Ishikawa (cell line): ENCODE measurements at regions not wholly inside any gene's neighbourhood (a gene's known extent, or its start where the extent isn't known, plus 50 kb on each side); places are given as distances from the start of the nearest gene placed in this dataset.

Experiments
- CEBPB ChIP-seq: IDR thresholded peaks from 2 replicates; pipeline ENCODE4 v1.6.1; 2012
- CREB1 ChIP-seq: IDR thresholded peaks from 2 replicates; pipeline ENCODE4 v1.6.1; 2012; ENCODE audit warnings: low read depth
- EGR1 ChIP-seq: IDR thresholded peaks from 2 replicates; pipeline ENCODE4 v1.6.1; 2012
- EP300 ChIP-seq: IDR thresholded peaks from 2 replicates; pipeline ENCODE4 v1.6.1; 2012; ENCODE audit warnings: borderline replicate concordance
- FOXM1 ChIP-seq: IDR thresholded peaks from 2 replicates; pipeline ENCODE4 v1.6.1; 2012; ENCODE audit warnings: low read depth, borderline replicate concordance
- NFIC ChIP-seq: IDR thresholded peaks from 2 replicates; pipeline ENCODE4 v1.6.1; 2012
- RAD21 ChIP-seq: IDR thresholded peaks from 2 replicates; pipeline ENCODE4 v1.6.1; 2012; ENCODE audit warnings: low read depth
- TAF1 ChIP-seq: IDR thresholded peaks from 2 replicates; pipeline ENCODE4 v1.6.1; 2012; ENCODE audit warnings: low read depth, mild to moderate bottlenecking
- TCF12 ChIP-seq: IDR thresholded peaks from 2 replicates; pipeline ENCODE4 v1.6.1; 2012; ENCODE audit warnings: low read depth
- TEAD4 ChIP-seq: IDR thresholded peaks from 2 replicates; pipeline ENCODE4 v1.6.1; 2012
- YY1 ChIP-seq: IDR thresholded peaks from 2 replicates; pipeline ENCODE4 v1.6.1; 2012; ENCODE audit warnings: low read depth
- ZBTB7A ChIP-seq: IDR thresholded peaks from 2 replicates; pipeline ENCODE4 v1.6.1; 2012; ENCODE audit warnings: low read depth
- TF ChIP-seq, protein P1 (sequence below): IDR thresholded peaks from 2 replicates; pipeline ENCODE4 v1.6.1; 2012
- TF ChIP-seq, protein P2 (sequence below): IDR thresholded peaks from 2 replicates; pipeline ENCODE4 v1.6.1; 2012; ENCODE audit warnings: low read depth, mild to moderate bottlenecking
- TF ChIP-seq, protein P3 (sequence below): IDR thresholded peaks from 2 replicates; pipeline ENCODE4 v1.6.1; 2012

DNA sequence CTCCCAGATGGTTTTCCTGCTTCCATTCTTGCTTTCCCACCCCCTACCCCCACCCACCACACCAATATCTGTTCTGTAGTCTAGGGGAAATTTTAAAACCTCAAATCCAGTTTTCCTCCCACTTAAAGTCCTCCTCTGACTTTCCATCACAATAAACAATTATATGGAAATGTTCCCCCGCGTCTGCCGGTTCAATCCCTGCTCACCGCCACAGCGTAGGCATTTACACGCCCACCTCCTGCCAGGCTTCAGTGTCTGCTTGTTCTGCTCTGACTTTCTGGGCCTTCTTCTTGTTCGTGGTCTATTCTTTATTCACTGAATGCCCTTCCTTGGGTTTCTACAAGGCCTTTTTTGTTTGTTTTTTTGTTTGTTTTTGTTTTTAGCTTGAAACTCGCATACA is 633.0 kb upstream of the MKI67 start:
- no peak for TF ChIP-seq FOXM1
- no peak for TF ChIP-seq EP300
- no peak for TF ChIP-seq CEBPB
- TF ChIP-seq, protein P1, sequence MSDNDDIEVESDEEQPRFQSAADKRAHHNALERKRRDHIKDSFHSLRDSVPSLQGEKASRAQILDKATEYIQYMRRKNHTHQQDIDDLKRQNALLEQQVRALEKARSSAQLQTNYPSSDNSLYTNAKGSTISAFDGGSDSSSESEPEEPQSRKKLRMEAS = no peak
- TF ChIP-seq YY1 = no peak
- no peak for TF ChIP-seq TAF1

DNA sequence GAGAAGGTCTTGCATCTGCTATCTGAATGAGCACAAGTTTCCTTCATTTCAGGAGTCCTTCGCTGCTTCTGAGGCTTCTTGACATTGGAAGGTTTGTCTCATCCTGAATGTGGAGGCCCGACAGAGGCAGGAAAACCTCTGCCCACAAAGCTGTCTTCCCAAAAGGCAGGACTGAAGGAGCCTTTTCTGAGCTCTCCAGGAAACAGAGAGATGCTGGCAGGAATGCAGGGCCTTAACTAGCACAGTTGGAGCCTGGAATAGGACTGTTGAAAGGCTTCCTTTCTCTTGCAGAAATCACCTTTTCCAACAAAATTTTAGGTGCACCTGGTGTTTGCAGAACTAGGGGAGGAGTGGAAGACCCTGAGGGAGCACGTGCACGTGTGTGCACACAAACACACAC is 637.4 kb upstream of the MKI67 start:
- TF ChIP-seq EP300 (no peak), CREB1 (no peak), TCF12 (no peak)

DNA sequence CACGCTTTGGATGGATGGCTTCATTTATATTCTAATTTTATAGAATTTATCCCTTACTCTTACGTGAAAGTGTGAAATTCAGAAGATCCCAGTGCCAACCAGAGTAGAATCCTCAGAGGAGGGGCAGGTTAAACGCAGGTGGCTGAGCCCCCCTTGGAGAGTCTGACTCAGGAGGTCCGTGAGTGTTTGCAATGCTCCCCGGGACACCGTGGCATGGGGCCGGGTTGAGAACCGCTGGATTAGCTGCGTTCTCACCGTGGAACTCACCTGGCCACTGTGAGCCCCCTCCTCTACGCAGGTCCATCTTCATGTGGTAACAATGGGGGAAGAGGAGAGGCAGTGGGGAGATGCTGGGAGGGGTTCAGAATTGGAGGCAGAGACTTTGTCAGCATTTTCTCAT is 638.0 kb upstream of the MKI67 start:
- no peak for TF ChIP-seq YY1

DNA sequence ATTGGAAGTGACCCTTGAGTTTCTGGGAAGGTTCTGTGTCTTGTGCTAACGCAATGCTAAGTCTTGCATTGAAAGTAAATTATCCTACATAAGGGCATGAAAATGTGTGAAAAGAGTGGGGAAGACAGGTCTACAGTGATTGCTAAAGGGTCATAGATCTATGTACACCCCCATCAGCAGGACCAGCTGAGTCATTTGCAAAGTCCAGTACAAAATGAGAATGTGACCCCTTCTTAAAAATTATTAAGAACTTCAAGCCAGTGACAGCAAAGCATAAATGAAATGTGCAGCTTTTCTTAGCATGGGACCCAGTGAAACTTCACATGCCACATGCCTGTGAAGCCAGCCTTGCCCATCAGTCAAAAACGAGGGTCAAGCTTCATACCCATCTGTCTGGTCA is 640.7 kb upstream of the MKI67 start:
- TF ChIP-seq EGR1 (no peak), FOXM1 (no peak), YY1 (no peak), CREB1 (no peak), TCF12 (no peak), ZBTB7A (no peak), NFIC (no peak), RAD21 (no peak), TEAD4 (no peak), TAF1 (no peak), EP300 (no peak)
- TF ChIP-seq, protein P2, sequence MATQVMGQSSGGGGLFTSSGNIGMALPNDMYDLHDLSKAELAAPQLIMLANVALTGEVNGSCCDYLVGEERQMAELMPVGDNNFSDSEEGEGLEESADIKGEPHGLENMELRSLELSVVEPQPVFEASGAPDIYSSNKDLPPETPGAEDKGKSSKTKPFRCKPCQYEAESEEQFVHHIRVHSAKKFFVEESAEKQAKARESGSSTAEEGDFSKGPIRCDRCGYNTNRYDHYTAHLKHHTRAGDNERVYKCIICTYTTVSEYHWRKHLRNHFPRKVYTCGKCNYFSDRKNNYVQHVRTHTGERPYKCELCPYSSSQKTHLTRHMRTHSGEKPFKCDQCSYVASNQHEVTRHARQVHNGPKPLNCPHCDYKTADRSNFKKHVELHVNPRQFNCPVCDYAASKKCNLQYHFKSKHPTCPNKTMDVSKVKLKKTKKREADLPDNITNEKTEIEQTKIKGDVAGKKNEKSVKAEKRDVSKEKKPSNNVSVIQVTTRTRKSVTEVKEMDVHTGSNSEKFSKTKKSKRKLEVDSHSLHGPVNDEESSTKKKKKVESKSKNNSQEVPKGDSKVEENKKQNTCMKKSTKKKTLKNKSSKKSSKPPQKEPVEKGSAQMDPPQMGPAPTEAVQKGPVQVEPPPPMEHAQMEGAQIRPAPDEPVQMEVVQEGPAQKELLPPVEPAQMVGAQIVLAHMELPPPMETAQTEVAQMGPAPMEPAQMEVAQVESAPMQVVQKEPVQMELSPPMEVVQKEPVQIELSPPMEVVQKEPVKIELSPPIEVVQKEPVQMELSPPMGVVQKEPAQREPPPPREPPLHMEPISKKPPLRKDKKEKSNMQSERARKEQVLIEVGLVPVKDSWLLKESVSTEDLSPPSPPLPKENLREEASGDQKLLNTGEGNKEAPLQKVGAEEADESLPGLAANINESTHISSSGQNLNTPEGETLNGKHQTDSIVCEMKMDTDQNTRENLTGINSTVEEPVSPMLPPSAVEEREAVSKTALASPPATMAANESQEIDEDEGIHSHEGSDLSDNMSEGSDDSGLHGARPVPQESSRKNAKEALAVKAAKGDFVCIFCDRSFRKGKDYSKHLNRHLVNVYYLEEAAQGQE = no peak

DNA sequence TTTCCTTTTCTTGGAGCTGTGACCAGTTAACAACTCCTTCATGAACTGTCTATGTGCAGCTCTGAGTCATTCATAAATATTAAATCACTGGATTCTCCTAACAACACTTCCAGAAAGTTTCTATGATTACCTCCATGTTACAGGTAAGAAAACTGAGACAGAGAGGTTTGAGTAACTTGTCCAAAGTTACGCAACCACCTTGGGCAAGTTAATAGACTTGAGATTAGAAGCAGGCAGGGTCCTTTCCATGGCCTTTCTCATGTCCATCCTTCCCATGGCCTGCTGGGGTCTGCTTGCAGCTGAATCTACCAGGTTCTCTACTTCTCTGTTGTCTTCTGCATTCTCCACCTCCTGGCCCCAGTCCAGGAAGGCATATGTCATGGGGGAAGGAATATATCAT is 648.8 kb upstream of the MKI67 start:
- TF ChIP-seq ZBTB7A = no peak
- TF ChIP-seq YY1 = no peak
- TF ChIP-seq, protein P3, sequence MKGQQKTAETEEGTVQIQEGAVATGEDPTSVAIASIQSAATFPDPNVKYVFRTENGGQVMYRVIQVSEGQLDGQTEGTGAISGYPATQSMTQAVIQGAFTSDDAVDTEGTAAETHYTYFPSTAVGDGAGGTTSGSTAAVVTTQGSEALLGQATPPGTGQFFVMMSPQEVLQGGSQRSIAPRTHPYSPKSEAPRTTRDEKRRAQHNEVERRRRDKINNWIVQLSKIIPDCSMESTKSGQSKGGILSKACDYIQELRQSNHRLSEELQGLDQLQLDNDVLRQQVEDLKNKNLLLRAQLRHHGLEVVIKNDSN = no peak
- TF ChIP-seq EP300 = no peak
- TF ChIP-seq NFIC = no peak
- TF ChIP-seq, protein P2 = no peak
- no peak for TF ChIP-seq EGR1
- no peak for TF ChIP-seq TAF1
- TF ChIP-seq TCF12 = no peak
- no peak for TF ChIP-seq TEAD4
- TF ChIP-seq CREB1 = no peak
- TF ChIP-seq FOXM1 = no peak
- TF ChIP-seq, protein P1 = no peak
- TF ChIP-seq CEBPB = no peak
- no peak for TF ChIP-seq RAD21

DNA sequence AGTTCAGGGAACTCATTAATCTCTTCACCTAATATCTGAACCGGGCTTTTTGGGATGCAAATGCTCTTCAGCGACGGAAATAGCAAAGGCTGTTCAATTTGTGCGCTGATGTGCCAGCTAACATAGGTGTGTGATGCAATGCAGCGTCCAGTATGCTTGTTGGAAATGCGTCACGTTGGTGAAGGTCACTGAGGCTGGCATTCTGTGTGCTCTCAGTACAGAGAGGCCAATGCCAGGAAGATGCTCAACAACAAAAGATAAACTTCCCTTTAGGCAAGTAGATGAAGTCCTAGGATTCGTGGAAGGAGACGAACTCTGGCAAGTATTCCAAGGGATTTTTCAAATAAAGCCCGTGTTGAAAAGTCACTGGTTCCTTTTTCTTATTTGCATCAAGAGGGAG is 649.5 kb upstream of the MKI67 start:
- TF ChIP-seq YY1 (no peak), NFIC (no peak), FOXM1 (no peak), EP300 (no peak), ZBTB7A (no peak), TAF1 (no peak), RAD21 (no peak), TEAD4 (no peak)

DNA sequence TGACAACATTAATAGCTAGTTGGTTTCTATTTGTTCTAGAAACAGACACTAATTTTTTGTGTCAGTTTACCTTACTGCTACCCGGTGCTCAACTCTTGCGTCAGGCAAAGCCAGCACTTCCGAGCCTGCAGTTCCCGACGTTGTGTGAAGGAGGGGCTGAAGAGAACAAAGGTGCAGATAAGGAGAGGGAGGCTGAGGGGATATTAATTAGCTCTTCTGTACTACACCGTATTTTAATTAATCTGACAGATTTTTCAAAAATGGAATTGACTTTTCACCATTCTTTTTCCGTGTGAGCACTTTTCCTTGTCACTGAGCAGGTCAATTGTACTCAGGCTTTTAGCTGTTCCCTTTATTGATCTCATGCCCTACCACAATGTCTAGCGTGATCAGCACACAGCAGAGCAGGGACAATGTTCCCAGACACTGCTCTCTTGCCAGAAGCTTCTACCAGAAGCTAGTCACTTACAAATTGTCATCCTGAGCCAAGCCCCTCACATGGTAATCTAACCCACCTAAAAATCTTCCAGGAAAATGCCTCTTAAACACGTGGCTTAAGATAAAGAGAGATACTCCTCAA is 650.5 kb upstream of the MKI67 start:
- no peak for TF ChIP-seq RAD21
- no peak for TF ChIP-seq FOXM1

DNA sequence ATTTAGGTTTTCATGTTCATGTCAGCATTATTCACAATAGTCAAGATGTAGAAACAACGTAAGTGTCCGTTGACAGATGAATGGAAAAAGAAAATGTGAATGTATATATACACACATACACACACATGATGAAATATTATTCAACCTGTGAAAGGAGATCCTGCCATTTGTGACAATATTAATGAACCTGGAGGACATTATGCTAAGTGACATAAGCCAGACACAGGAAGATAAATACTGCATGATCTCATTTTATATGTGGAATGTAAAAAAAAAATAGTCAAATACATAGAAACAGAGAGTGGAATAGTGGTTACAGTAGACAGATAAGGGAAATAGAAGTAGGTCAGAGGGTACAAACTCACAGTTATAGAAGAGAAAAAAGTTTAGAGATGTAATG is 651.1 kb upstream of the MKI67 start:
- no peak for TF ChIP-seq EP300
- no peak for TF ChIP-seq ZBTB7A
- no peak for TF ChIP-seq RAD21
- no peak for TF ChIP-seq NFIC
- no peak for TF ChIP-seq YY1
- TF ChIP-seq, protein P1 = no peak
- TF ChIP-seq EGR1 = no peak
- TF ChIP-seq, protein P2 = no peak
- TF ChIP-seq TEAD4 = no peak
- no peak for TF ChIP-seq FOXM1
- no peak for TF ChIP-seq CEBPB
